Esophagus mucosa (tissue), 1 donor: ENCODE measurements at regions not wholly inside any gene's neighbourhood (a gene's known extent, or its start where the extent isn't known, plus 50 kb on each side); places are given as distances from the start of the nearest gene placed in this dataset.

Source experiments
- ATAC-seq: fragments of 200-7000 bp; cut with Tn5 transposase; one replicate; pipeline ENCODE4 v1.9.1; 2020
- donor health status: DM: yes; HTN: yes; CAD: no.

- ATAC-seq: no peak
Measured at GRCh38 chr11:109109150-109109549, 312.8 kb upstream of the C11orf87 start.

- ATAC-seq: no peak
Measured at GRCh38 chr11:109109571-109110315, 312.2 kb upstream of the C11orf87 start.

GRCh38 chr11:109112261-109112660 lies 309.7 kb upstream of the C11orf87 start:
- no peak for ATAC-seq

- no peak for ATAC-seq
Measured at GRCh38 chr11:109112821-109113280, 309.1 kb upstream of the C11orf87 start.

GRCh38 chr11:109120341-109120740 lies 301.6 kb upstream of the C11orf87 start:
- no peak for ATAC-seq

GRCh38 chr11:109121173-109121932 lies 300.6 kb upstream of the C11orf87 start:
- no peak for ATAC-seq

- no peak for ATAC-seq
Measured at GRCh38 chr11:109123816-109124787, 297.9 kb upstream of the C11orf87 start.

GRCh38 chr11:109130910-109131309 lies 291.1 kb upstream of the C11orf87 start:
- ATAC-seq: no peak

GRCh38 chr11:109132539-109132938 lies 289.5 kb upstream of the C11orf87 start:
- ATAC-seq: no peak

- ATAC-seq: no peak
Measured at GRCh38 chr11:109133159-109133558, 288.8 kb upstream of the C11orf87 start.

- ATAC-seq: no peak
Measured at GRCh38 chr11:109135627-109136026, 286.4 kb upstream of the C11orf87 start.

- no peak for ATAC-seq
Measured at GRCh38 chr11:109138196-109138595, 283.8 kb upstream of the C11orf87 start.

GRCh38 chr11:109140426-109140825 lies 281.6 kb upstream of the C11orf87 start:
- ATAC-seq: no peak

- no peak for ATAC-seq
Measured at GRCh38 chr11:109140857-109141515, 281.0 kb upstream of the C11orf87 start.

- no peak for ATAC-seq
Measured at GRCh38 chr11:109145287-109145686, 276.7 kb upstream of the C11orf87 start.

GRCh38 chr11:109147726-109148125 lies 274.3 kb upstream of the C11orf87 start:
- no peak for ATAC-seq

GRCh38 chr11:109148669-109149068 lies 273.3 kb upstream of the C11orf87 start:
- no peak for ATAC-seq

GRCh38 chr11:109150581-109150980 lies 271.4 kb upstream of the C11orf87 start:
- ATAC-seq: no peak

GRCh38 chr11:109153836-109154235 lies 268.2 kb upstream of the C11orf87 start:
- ATAC-seq: no peak

GRCh38 chr11:109155291-109155690 lies 266.7 kb upstream of the C11orf87 start:
- no peak for ATAC-seq

- ATAC-seq: no peak
Measured at GRCh38 chr11:109165035-109165434, 257.0 kb upstream of the C11orf87 start.

GRCh38 chr11:109166441-109166840 lies 255.5 kb upstream of the C11orf87 start:
- ATAC-seq: no peak
